BLaER1 (cell line): ENCODE measurements at regions not wholly inside any gene's neighbourhood (a gene's known extent, or its start where the extent isn't known, plus 50 kb on each side); places are given as distances from the start of the nearest gene placed in this dataset.
"Not testable (repeated sequence)": the region's sequence is repeated elsewhere in the genome, so short reads cannot be mapped to it uniquely, and the experiment has no call there.

Experiments
- H3K27ac ChIP-seq: shearing (Covaris generic); formaldehyde crosslinking; 2 replicates; pipeline ENCODE4 v1.8.1; 2022
- H3K27me3 ChIP-seq: shearing (Covaris generic); formaldehyde crosslinking; 2 replicates; pipeline ENCODE4 v1.8.1; 2022
- H3K36me3 ChIP-seq: shearing (Covaris generic); formaldehyde crosslinking; 2 replicates; pipeline ENCODE4 v1.8.1; 2022
- H3K4me1 ChIP-seq: shearing (Covaris generic); formaldehyde crosslinking; 2 replicates; pipeline ENCODE4 v1.8.1; 2022
- H3K4me2 ChIP-seq: shearing (Covaris generic); formaldehyde crosslinking; 2 replicates; pipeline ENCODE4 v1.8.1; 2022
- H3K4me3 ChIP-seq: shearing (Covaris generic); formaldehyde crosslinking; 2 replicates; pipeline ENCODE4 v1.8.1; 2022
- H3K9ac ChIP-seq: shearing (Covaris generic); formaldehyde crosslinking; 2 replicates; pipeline ENCODE4 v1.8.1; 2022
- H3K9me3 ChIP-seq: shearing (Covaris generic); formaldehyde crosslinking; 2 replicates; pipeline ENCODE4 v1.8.1; 2022
- H4K20me1 ChIP-seq: shearing (Covaris generic); formaldehyde crosslinking; 2 replicates; pipeline ENCODE4 v1.8.1; 2022
- Cebpa-rat ChIP-seq: shearing (Covaris generic); IDR thresholded peaks from 2 replicates; pipeline ENCODE4 v1.8.1; 2022

DNA sequence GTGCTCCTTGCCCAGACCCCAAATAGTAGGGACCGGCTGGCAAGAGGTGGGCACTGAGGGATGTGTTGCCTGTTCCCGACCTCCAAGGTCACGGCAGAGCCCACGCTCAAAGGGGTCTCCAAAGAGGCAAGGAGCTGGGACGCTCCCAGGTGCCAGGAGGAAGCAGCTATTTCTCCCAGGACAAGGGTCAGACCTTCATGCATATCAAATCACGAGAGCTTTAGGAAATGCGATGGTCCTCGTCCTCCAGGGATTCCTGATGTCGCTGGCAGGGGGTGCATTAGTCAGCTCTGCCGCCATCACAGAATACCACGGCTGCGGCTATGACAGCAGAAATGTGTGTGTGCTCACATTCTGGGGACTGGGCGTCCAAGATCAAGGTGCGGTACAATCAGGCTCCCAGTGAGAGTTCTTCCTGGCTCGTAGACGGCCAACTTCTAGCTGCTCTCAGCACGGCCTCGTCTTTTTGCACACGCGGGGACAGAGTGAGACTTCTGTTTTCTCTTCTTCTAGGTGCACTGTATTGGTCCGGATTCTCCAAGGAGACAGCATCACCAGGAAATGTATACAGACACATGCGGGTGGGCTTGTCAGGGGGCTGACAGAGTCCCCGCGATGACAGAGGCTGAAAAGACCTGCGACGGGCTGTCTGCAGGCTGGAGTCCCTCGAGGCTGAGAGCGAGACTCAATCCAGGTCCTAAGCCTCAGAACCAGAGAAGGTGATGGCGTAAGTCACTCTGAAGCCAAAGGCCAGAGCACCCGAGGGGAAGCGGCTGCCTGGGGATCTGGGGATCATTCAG is 81.6 kb downstream of the SHANK2 start:
- H3K9me3 ChIP-seq, result no peaks in the 10 kb centered on the region
- no peak overlapping the region for H3K4me2 ChIP-seq
- H3K36me3 ChIP-seq, result no peaks in the 10 kb centered on the region
- H3K27me3 ChIP-seq, result no peaks in the 10 kb centered on the region
- H3K4me1 ChIP-seq, result no peaks in the 10 kb centered on the region
- H3K9ac ChIP-seq, result no peak overlapping the region
- no peak overlapping the region for H3K4me3 ChIP-seq
- H4K20me1 ChIP-seq, result no peaks in the 10 kb centered on the region
- H3K27ac ChIP-seq, result no peak overlapping the region
- TF ChIP-seq Cebpa-rat, result no peak

DNA sequence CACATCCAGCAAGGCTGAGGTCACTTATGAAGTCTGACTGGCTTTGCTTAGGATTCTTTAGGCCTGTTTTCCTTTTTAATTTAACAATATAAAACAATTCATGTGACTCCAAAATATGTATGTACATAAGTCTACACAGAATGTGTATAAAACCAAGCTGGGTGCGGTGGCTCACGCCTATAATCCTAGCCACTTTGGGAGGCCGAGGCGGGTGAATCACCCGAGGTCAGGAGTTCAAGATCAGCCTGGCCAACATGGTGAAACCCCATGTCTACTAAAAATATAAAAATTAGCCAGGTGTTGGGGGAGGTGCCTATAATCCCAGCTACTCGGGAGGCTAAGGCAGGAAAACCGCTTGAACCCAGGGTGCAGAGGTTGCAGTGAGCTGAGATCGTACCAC is 83.1 kb downstream of the SHANK2 start:
- H3K4me3 ChIP-seq, result no peak overlapping the region

DNA sequence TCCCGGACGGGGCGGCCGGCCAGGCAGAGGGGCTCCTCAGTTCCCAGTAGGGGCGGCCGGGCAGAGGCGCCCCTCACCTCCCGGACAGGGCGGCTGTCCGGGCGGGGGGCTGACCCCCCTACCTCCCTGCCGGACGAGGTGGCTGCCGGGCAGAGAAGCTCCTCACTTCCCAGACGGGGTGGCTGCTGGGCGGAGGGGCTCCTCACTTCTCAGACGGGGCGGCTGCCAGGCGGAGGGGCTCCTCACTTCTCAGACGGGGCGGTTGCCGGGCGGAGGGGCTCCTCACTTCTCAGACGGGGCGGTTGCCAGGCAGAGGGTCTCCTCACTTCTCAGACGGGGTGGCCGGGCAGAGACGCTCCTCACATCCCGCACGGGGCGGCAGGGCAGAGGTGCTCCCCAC is 84.6 kb downstream of the SHANK2 start:
- not testable (repeated sequence) for H3K4me1 ChIP-seq, H3K9ac ChIP-seq, H3K4me2 ChIP-seq, H3K27ac ChIP-seq, H3K27me3 ChIP-seq, H4K20me1 ChIP-seq, H3K36me3 ChIP-seq, H3K4me3 ChIP-seq, H3K9me3 ChIP-seq

More for the DNA sequence above, 83.1 kb downstream of the SHANK2 start:
- H3K4me2 ChIP-seq, result no peak overlapping the region
- no peaks in the 10 kb centered on the region for H3K36me3 ChIP-seq
- no peaks in the 10 kb centered on the region for H3K9me3 ChIP-seq
- H4K20me1 ChIP-seq, result no peaks in the 10 kb centered on the region
- no peak overlapping the region for H3K27ac ChIP-seq
- H3K27me3 ChIP-seq, result no peaks in the 10 kb centered on the region
- no peak for TF ChIP-seq Cebpa-rat
- H3K4me1 ChIP-seq, result no peaks in the 10 kb centered on the region
- H3K9ac ChIP-seq, result no peak overlapping the region

DNA sequence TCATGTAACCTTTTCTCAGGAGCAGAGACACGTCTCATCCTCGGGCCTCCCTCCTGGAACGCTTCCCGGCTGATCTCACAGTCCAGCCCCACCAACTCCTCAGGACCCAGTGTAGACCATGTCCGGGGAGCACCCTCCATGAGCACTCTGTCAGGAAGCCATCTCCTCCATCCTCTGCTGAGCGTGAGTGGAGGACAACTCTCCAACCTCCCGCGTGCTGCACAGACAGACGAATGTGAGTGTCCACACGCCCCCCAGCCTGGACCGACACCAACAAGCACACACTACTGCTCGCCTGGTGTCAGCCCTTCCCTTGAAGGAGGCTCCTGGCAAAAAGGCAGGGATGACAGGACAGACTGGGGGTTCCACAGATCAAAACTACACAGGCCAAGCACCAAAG is 86.6 kb downstream of the SHANK2 start:
- H3K27ac ChIP-seq, result no peak overlapping the region
- H3K9ac ChIP-seq, result no peak overlapping the region
- no peaks in the 10 kb centered on the region for H3K4me1 ChIP-seq
- no peaks in the 10 kb centered on the region for H3K27me3 ChIP-seq
- H4K20me1 ChIP-seq, result no peaks in the 10 kb centered on the region
- H3K4me2 ChIP-seq, result no peak overlapping the region
- no peak for TF ChIP-seq Cebpa-rat
- no peak overlapping the region for H3K4me3 ChIP-seq
- H3K9me3 ChIP-seq, result no peaks in the 10 kb centered on the region
- H3K36me3 ChIP-seq, result no peaks in the 10 kb centered on the region

DNA sequence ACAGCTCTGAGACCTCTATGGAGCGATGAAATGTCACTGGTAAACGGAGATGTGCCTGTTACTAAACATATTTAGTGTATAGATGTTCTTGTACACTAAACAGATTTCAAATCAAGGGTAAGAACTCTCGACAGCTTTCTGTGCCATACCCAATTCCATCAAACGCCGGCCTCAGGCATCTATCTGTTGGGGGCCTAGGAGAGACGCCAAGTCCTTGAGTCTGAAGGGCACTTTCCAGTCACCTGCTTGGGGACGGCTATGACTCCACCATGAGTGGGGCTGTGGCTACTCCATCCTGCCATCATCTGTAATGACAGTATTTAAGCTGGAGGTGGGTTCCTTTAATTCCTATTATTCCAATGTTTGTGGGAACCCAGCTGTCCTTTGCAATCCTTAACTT is 87.8 kb downstream of the SHANK2 start:
- H4K20me1 ChIP-seq, result no peaks in the 10 kb centered on the region
- H3K27ac ChIP-seq, result no peak overlapping the region
- H3K9me3 ChIP-seq, result no peaks in the 10 kb centered on the region
- no peak overlapping the region for H3K4me3 ChIP-seq
- no peaks in the 10 kb centered on the region for H3K27me3 ChIP-seq
- no peaks in the 10 kb centered on the region for H3K4me1 ChIP-seq
- H3K36me3 ChIP-seq, result no peaks in the 10 kb centered on the region
- TF ChIP-seq Cebpa-rat, result no peak
- H3K4me2 ChIP-seq, result no peak overlapping the region
- H3K9ac ChIP-seq, result no peak overlapping the region

DNA sequence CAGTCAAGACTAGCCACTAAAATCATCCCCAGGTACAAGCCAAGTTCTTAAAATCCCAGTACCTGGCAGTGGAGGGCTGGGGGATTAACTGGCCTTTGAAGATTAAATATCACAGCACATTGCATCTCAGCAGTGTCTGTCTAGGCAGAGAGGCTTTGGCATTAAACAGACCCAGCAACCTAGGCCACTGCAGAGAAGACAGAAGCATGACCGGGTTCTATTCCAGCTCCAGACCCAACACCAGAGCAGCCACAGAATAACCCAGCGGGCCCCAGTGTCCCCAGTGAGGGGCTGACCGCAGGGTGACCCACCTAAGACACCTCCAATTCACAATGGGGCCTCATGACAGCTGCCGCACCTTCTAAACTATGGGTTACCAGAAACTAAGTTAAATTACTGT is 88.2 kb downstream of the SHANK2 start:
- no peak for TF ChIP-seq Cebpa-rat
- H3K4me2 ChIP-seq, result no peak overlapping the region
- no peaks in the 10 kb centered on the region for H3K9me3 ChIP-seq
- no peak overlapping the region for H3K9ac ChIP-seq
- no peak overlapping the region for H3K27ac ChIP-seq
- H3K4me3 ChIP-seq, result no peak overlapping the region
- H3K27me3 ChIP-seq, result no peaks in the 10 kb centered on the region
- H3K4me1 ChIP-seq, result no peaks in the 10 kb centered on the region
- no peaks in the 10 kb centered on the region for H4K20me1 ChIP-seq
- H3K36me3 ChIP-seq, result no peaks in the 10 kb centered on the region

DNA sequence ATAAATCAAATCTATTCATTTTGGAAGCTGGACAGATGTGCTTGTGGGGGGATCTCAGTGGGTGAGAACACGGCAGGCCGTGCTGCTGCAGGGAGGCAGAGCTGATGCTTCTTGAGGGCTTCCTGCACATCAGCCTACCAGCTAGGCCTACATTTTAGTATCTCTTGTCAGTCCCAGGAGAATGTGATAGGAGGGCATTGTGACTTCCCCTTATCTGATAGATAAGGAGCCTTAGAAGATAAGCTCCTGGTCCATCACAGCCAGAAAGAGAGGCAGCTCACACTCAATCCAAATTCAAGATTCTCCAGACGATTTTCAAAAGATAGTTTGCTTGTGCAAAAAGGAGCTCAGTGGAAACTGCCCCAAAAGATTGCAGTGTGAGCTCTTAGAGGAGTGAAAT is 89.0 kb downstream of the SHANK2 start:
- no peaks in the 10 kb centered on the region for H3K4me1 ChIP-seq
- no peaks in the 10 kb centered on the region for H3K9me3 ChIP-seq
- no peak overlapping the region for H3K9ac ChIP-seq
- no peaks in the 10 kb centered on the region for H4K20me1 ChIP-seq
- H3K27ac ChIP-seq, result no peak overlapping the region
- H3K36me3 ChIP-seq, result no peaks in the 10 kb centered on the region
- no peak overlapping the region for H3K4me2 ChIP-seq
- no peak for TF ChIP-seq Cebpa-rat
- H3K4me3 ChIP-seq, result no peak overlapping the region
- no peaks in the 10 kb centered on the region for H3K27me3 ChIP-seq

DNA sequence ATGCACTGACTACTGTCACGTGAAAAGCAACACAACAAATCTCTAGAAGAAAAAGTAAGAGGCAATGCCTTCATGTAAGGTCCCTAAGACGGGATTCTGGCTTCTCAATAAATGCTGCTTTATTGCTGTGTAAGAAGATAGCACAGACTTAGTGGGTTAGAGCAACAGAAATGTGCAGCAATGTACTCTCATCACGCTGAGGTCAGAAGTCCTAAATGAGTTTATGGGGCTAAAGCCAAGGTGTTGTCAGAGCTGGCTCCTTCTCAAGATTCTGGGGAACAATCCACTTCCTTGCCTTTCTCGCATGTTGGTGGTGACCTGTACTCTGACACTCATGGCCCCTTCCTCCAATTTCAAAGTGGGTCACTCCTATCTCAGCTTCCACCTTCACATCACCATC is 93.4 kb downstream of the SHANK2 start:
- H3K9me3 ChIP-seq, result peaks cover 5% of the 10 kb centered on the region; the same call in 1 of the 2 replicates
- no peak overlapping the region for H3K4me2 ChIP-seq
- no peak overlapping the region for H3K4me3 ChIP-seq
- no peak overlapping the region for H3K9ac ChIP-seq
- H3K4me1 ChIP-seq, result peaks cover 11% of the 10 kb centered on the region
- H3K36me3 ChIP-seq, result no peaks in the 10 kb centered on the region
- no peak for TF ChIP-seq Cebpa-rat
- H3K27ac ChIP-seq, result no peak overlapping the region
- H3K27me3 ChIP-seq, result no peaks in the 10 kb centered on the region
- no peaks in the 10 kb centered on the region for H4K20me1 ChIP-seq

DNA sequence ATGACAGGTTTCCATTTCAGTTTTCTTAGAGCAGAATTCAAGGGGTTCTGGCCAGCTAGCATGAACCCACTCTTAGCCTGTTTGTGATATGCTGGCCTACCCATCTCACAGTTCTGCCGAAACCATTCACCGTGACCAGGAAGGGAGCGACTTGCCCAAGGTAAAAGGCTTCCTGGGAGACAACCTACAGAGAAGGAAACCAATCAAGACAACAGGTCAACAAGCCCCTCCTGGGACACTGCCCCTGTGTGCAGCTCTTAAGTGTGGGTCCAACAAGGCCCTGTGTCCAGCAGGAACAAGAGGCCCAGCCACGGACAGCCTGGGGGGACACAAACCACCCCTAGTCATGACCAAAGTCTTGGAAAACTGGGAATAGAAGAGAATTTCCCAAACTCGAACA is 94.7 kb downstream of the SHANK2 start:
- H3K4me1 ChIP-seq, result peaks cover 11% of the 10 kb centered on the region
- H3K9me3 ChIP-seq, H3K4me2 ChIP-seq, H3K9ac ChIP-seq, H4K20me1 ChIP-seq, H3K27ac ChIP-seq, H3K36me3 ChIP-seq, H3K27me3 ChIP-seq, H3K4me3 ChIP-seq: not testable (repeated sequence)

DNA sequence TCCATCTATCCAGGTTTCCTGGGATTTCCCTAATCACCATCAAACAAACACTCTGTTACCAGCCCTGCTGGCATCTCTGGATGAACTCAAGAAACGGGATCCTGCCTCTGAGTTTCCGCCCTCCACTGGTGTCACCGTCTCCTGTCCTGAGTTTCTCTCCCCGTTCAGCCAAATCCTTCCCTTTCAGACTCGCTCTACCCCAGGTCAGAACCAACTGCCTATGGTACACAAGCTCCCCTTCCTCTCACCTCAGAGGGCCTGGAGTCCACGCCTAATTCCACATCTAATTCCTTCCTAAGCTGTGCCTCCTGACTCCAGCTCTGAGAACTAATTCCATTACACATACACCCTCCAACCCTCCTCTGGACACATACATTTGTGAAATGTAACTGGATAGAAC is 96.1 kb downstream of the SHANK2 start:
- Histone ChIP-seq H3K27me3 (no peaks in the 10 kb centered on the region), H3K4me3 (no peak overlapping the region), H3K9me3 (peaks cover 5% of the 10 kb centered on the region; the same call in 1 of the 2 replicates), H4K20me1 (no peaks in the 10 kb centered on the region), H3K4me2 (peak overlapping the region; percentile 43), H3K27ac (no peak overlapping the region), H3K36me3 (no peaks in the 10 kb centered on the region), H3K4me1 (peaks cover 11% of the 10 kb centered on the region), H3K9ac (no peak overlapping the region)
- TF ChIP-seq Cebpa-rat, result no peak

DNA sequence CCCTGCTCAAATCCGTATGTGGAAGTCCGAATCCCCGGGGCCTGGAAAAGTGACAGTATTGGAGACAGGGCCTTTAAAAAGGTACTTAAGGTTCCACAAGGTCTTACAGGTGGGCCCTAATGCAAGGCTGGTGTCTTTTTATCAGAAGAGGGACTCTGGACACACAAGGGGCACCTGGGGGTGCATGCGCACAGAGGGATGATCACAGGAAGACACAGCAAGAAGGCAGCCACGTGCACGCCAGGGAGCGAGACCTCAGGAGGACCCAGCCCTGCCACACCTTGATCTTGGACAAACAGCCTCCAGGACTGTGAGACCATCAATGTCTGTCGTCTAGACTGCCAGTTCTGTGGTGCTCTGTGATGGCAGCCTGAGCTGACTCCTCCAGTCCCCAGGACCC is 96.5 kb downstream of the SHANK2 start:
- H3K27me3 ChIP-seq, result no peaks in the 10 kb centered on the region
- no peak overlapping the region for H3K9ac ChIP-seq
- no peaks in the 10 kb centered on the region for H4K20me1 ChIP-seq
- peaks cover 5% of the 10 kb centered on the region; the same call in 1 of the 2 replicates for H3K9me3 ChIP-seq
- H3K4me1 ChIP-seq, result peaks cover 11% of the 10 kb centered on the region
- H3K4me3 ChIP-seq, result no peak overlapping the region
- H3K27ac ChIP-seq, result no peak overlapping the region
- no peak overlapping the region; the same call in 1 of the 2 replicates for H3K4me2 ChIP-seq
- no peak for TF ChIP-seq Cebpa-rat
- H3K36me3 ChIP-seq, result no peaks in the 10 kb centered on the region
